ENCODE measurements at regions not wholly inside any gene's neighbourhood (a gene's known extent, or its start where the extent isn't known, plus 50 kb on each side); places are given as distances from the start of the nearest gene placed in this dataset.

DNA sequence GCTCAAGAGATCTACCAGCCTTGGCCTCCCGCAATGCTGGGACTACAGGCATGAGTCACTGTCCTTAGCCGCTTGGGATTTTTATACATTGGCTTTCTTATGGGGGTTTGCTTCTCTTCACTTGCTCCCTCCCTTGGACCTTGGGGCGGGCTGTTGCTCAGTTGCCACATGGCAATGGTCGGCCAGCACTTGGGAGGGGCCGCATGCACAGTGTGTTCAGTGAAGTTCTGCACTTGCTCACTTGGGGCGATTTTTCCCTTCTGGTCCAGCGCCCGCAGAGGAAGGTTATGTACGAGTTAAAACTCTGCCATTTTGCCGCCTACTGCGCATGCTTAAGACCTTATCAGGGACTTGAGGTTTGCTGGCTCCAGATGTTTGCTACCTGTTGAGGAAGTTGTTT lies 1367.6 kb upstream of the CDH8 start:
- TF ChIP-seq, protein P1, sequence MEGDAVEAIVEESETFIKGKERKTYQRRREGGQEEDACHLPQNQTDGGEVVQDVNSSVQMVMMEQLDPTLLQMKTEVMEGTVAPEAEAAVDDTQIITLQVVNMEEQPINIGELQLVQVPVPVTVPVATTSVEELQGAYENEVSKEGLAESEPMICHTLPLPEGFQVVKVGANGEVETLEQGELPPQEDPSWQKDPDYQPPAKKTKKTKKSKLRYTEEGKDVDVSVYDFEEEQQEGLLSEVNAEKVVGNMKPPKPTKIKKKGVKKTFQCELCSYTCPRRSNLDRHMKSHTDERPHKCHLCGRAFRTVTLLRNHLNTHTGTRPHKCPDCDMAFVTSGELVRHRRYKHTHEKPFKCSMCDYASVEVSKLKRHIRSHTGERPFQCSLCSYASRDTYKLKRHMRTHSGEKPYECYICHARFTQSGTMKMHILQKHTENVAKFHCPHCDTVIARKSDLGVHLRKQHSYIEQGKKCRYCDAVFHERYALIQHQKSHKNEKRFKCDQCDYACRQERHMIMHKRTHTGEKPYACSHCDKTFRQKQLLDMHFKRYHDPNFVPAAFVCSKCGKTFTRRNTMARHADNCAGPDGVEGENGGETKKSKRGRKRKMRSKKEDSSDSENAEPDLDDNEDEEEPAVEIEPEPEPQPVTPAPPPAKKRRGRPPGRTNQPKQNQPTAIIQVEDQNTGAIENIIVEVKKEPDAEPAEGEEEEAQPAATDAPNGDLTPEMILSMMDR (IDR thresholded peaks at IDR 0.05) = no peak
- no peak for TF ChIP-seq POLR2A (IDR thresholded peaks at IDR 0.05)

Measured in uterus (tissue), 2 donors.